NCI-H460 (cell line): ENCODE measurements at regions not wholly inside any gene's neighbourhood (a gene's known extent, or its start where the extent isn't known, plus 50 kb on each side); places are given as distances from the start of the nearest gene placed in this dataset.
"Not testable (repeated sequence)": the region's sequence is repeated elsewhere in the genome, so short reads cannot be mapped to it uniquely, and the experiment has no call there.

Experiments
- DNase-seq: peaks from one replicate; pipeline ENCODE4 v3.0.0-alpha.2; 2016; ENCODE audit warnings: low read depth; ENCODE audit errors: extremely low read depth

DNA sequence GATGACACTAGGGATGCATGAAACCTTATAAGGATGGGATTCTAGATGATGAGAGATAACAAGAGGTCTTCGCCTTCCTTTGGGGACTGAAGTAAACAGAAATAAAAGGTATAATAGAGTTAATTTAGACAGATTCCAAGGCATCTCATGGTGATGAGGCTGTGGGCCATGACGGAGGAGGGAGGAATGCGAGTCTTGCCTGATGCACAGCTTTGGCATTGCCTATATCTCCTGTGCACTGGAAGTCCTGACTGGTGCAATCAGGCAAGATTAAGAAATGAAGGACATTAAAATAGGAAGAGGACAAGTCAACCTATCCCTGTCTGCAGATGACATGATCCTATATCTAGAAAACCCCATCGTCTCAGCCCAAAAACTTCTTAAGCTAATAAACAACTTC, 526.4 kb upstream of the LMO3 start:
- DNase-seq: no peak

DNA sequence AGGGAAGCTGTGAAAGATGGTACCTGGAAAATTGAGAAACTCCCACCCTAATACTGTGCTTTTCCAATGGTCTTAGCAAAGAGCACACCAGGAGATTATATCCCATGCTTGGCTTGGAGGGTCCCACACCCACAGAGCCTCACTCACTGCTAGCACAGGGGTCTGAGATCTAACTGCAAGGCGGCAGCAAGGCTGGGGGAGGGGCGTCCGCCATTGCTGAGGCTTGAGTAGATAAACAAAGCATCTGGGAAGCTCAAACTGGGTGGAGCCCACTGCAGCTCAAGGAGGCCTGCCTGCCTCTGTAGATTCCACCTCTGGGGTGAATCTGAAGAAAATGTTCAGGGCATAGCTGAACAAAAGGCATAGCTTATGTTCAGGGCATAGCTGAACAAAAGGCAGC, 510.6 kb upstream of the LMO3 start:
- not testable (repeated sequence) for DNase-seq

DNA sequence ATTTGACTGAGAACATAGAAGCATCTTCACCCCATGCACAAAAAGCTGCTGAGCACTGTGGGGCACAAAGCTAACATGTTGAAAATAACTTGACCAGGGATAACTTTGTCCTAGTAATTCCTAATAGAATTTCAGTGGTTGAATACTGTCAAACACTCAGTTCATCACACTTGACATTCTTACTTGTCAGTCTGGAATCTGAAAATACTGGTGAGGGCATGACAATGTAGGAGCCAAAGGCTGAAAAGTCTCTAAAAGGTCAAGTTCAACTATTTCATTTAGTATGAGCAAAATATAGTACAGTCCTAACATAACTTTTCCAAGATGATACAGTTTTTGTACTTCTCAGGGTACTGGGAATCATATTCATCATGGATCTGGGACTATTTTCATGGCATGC, 504.4 kb upstream of the LMO3 start:
- DNase-seq: no peak

DNA sequence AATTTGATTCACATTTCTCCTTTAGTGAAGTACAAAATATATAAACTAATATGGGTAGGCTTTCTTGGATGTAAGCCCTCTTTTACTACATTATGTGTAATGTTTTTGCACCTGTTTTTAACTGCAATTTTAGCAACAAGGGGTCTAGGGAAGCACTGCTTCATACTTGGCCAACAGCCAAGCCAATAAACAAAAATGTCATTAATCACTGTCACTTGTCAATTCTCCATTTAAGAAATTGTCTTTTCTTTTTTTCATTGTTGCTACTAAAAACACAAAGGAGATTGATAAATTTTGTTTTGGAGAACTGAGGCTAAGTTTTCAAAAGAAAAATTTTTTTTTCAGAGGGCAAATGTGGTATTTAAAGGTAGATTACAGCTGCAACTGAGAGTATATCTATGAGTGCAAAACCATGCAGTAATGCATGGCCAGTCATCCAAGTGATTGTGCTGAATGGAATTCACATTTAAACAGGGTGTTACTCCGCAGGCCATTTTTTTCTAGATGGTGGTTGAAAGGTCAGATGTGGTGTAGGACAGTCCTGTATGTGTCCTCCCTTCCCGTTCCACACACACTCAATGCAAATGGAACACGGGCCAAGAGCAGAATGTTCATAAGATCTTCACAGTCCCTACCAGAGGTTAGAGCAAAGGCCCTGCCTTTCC, 503.0 kb upstream of the LMO3 start:
- no peak for DNase-seq

DNA sequence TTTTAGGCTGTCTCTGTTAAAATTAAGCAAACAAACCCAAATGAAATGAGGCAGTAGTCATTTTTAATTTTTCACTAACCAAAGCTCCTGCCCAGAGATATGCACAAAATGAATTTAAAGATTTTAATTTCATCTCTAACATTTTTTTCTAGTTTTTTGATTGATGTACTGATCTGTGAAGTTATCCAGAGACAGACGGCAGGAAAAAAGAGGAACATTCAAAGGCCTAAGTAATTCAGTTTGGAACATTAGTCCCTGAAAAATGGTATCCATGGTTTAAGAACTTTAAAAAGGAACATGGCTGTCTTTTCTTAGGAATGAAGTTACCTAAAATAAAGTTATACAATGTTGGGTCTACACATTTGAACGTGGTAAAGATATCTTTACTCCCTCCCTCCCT, 498.8 kb upstream of the LMO3 start:
- no peak for DNase-seq

DNA sequence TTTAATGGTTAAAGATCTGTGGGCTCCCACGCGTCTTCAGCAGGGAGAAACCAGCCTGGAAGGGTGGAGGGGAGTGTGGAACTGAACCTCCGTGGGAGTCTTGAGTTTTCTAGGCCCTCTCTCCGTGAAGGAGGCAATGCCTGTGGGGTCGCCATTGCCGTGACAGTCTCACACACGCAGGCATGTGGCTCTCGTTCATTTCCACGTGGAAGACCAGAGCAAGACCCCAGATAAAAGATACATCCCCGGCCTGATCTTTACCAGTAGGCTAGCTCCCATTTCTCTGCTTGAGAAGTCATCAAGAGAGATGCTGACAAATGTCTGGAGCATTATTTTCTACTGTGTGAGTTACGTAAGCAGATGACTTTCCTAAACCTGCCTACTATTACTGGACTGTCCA, 491.7 kb upstream of the LMO3 start:
- no peak for DNase-seq

DNA sequence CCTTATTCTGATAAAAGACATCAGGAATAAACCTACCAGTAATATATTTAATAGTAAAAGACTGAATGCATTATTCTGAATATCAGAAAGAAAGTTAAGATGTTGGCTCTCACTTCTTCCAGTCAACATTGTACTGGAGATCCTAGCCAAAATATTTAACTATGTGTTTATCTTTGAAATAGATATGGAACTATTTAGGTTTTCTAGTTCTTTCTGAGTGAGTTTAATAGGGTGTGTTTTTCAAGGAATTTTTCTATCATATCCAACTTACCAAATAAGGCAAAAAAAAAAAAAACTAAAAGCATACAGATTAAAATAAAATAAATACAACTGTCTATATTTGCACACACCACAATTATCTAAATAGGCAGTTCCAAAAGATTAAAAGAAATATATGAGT, 478.9 kb upstream of the LMO3 start:
- no peak for DNase-seq

DNA sequence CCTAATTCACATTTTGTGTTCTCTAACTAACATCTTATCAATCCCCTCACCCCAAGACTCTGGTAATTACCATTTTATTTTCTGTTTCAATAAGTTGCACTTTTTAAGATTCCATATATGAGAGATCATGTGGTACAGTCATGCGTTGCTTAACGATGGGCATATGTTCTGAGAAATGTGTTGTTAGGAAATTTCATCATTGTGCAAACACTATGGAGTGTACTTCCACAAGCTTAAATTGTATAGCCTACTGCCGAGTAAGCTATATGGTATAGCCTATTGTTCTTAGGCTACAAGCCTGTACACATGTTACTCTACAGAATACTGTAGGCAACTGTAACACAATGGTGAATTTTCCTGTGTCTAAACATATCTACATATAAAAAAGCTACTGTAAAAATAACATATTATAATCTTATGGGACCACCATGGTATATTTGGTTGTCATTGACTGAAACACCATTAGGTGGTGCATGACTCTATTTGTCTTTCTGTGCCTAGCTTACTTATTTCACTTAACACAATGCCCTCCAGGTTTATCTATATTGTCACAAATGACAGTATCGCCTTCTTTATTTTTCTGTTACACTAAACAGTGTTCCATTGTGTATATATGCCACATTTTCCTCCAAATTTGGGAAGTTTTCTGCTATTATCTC, 473.4 kb upstream of the LMO3 start:
- no peak for DNase-seq

DNA sequence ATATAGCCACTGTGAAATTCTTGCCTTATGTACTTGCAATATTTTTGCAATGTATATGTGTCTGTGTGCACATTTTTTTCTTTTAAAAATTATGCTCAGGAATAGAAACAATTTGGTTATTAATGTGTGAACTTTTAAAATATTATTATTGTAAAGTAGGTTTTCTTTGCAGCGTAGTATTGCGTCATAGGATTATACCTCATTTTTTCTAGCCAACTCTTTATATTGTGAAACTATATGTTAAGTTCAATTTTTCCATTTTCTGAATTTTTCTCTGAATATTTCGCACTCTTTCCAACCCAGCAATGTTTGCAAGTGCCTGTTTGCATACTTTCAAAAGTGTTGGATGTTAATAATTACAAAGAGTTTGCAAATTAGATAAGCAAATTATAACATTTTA, 471.6 kb upstream of the LMO3 start:
- DNase-seq: no peak

DNA sequence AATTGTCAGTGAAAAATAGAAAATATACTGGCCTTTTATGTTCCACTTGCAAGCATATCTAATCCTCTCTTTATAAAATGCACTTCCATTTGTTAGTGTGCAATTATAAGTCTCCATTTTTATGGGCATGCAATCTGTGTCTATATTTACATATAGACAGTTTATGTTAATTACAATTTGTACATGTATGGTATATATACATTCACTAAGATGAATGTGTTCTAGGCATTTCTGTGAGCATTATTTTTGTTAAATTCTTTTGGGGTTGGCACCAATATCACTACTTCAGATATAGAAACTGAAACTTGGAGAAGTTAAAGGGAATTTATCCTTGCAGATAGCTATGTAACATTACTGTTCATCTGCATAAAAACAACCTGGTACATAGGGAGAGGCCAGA, 470.8 kb upstream of the LMO3 start:
- DNase-seq: no peak

DNA sequence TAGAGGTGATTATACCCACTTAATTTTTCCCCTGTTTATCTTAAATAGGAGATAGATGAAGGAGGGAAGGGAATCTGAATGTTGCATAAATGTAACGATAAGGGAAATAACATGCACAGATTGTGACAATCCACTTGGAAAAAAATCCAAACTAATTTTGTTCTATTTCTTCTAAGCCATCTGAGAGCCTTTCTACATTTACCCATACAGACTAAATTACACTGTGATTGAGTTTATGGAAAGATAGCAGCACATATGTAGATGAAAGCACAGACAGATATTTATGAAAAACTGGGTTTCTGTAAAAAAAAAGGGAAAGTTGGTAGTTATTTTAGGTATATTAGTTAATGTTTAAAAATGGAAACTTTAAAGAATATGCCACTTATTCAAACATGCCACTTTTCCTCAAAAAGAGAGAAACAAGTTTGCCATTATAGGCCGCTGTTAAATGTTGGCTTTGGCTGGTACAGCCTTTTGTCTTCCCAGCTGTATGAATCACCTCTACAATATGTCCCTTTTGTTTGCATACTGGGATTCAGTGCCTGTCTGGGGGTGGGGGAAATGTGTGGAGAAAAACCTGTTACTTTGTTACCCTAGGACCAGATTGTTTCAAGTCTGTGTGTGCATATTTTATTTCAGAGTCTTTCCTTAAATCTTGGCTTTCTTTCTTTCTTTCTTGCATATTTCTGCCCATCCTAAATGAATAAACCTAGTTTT, 470.2 kb upstream of the LMO3 start:
- DNase-seq: no peak

DNA sequence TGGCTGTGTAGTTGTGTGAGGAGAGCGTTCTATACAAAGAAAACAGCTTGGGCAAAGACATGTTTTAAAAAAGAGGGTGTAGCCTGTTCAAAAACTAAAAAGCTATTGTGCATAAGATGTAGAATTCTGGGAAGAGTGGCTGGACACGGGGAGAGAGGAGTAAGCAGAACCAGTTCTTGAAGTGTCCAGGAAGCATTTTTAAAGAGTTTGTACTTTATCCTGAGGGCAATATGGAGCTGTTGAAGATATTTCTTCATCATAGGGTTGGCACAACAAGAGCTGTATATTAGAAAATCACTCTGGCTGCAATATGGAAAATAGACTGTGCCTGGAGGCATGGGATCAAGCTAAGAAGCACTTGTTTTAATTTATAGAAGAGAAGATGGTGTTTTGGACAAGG, 458.9 kb upstream of the LMO3 start:
- DNase-seq: no peak

DNA sequence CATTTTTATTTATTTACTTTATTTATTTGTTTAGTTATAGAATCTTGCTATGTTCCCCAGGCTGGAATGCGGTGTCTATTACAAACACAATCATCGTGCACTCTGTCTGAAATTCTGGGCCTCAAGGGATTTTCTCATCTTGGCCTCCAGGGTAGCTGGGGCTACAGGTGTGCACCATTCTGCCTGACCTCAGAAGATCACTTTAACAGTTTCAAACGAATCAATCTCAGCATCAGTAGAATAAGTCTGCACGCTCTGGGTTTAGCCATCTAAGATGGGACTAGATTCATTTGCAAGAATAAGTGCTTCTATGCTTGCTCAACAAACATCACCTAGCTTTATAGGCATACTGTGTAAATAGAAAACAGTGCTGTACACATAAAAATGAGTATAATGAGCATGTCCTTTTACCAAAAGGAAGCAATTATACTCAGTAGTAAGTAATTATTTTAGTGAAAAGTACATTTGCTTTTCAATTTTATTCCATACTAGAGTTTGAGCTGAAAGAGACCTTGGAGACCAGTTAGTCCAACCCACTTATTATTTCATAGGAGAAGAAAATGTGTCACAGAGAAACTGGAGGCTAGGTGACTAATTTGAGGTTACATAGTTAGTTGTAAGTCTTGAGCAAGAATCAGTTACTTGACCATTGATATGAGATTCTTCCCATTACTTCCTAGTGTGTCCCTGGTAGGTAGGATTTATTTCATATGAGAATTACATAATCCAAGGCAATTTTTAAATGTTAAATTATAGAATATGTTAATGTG, 456.5 kb upstream of the LMO3 start:
- peak; percentile 13 for DNase-seq

DNA sequence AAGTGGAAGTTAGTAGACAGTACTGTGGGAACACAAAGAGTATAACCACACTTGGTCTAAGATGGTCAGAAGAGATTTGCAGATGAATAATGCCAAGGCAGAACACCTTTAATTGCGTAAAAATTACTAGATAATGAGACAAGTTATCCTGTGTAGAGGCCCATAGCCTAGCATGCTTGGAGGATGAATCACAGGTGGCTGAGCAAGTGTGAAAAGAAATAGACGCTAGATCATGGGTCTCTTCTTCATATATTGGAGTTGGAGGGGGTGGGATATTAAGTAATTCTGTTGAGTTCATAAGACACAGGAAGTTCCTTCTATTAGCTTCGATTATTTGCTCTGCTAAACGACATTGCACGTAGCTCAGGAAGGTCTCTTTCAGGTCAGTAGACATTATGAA, 454.3 kb upstream of the LMO3 start:
- DNase-seq: peak; percentile 29

DNA sequence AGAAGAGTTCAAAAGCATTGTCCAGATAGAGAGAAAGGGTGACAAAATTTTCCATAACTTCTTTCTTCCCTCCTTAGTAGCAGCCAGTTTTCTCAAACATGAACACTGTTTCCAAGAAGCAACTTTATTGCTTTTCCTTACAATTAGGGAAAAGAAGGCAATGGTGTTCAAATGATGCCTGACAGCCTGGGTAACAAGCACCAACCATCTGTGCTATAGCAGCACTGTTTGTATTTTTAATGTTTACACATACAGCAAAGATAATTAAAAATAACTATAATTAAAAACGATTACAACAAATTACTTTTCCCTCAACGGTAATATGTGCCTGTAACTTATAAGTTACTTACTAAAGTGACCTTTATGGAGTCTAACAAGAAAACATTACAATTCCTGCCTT, 450.6 kb upstream of the LMO3 start:
- no peak for DNase-seq

DNA sequence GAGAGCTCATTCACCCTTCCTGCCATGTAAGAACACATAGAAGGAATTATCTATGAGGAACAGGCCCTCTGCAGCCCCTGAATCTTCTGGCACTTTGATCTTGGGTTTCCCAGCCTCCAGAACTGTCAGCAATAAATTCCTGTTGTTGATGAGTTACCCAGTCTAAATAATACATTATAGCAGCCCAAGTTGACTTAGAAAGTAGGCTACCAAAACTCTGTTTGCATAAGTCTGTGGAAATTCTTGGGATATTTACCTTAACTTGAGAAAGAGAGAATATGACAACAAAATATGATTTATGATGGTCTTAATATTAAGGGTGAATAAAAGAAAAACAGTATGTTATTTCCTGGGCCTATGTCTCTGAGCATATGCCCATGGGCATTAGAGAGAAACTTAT, 433.0 kb upstream of the LMO3 start:
- no peak for DNase-seq

DNA sequence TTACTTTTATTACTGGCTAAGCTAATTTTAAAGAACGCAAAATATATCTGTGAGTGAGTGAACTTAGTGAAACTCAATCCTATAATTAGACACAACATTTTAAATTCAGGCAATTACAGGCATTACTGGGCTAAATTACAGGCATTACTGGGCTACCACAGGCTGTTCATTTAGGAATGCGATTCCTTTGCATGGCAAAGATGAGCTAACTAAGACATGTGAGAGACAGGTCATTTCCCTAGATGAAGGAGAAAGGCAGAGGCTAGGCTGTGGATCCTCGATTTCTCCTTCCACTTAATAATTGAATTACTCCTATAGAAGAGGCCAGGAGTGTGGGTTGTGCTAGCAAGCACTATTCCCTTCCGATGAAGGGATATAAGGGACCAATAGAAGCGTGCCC, 429.4 kb upstream of the LMO3 start:
- DNase-seq: no peak

DNA sequence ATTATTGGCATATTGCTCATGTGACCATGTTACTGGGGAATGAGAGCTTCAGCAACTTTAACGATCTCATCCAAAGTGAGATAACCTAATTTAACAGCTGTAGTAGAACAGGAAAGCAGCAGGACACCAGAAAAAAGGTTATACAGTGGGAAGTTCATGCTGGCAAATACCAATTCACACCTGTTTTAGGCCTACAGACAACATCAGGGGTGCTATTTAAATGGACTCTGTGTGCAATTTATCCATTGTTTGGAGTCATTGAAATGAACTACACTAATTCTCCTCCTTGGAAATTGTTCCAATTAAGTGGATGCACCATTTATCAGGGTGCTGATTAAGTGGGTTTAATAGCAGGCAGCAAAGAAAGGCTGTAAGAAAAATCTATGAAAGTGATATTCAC, 424.4 kb upstream of the LMO3 start:
- DNase-seq: no peak

DNA sequence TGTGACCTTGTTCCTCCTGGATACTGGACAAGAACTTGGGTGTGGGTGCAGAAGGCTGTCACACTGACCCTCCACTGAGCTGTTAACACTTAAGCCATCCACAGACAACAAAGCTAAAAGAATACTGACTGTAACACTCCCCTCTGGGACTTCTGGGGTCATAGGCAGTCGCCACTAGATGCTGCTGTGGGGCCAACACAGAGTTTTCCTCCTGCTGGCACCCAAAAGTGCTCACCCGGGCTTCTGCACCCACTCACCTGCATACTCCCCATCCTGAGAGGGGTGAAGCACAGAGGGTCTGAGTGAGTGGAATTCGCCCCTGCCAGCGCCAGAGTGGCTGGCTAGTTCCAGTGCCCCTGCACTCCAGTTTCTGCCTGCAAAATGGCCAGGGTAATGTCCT, 422.4 kb upstream of the LMO3 start:
- no peak for DNase-seq

DNA sequence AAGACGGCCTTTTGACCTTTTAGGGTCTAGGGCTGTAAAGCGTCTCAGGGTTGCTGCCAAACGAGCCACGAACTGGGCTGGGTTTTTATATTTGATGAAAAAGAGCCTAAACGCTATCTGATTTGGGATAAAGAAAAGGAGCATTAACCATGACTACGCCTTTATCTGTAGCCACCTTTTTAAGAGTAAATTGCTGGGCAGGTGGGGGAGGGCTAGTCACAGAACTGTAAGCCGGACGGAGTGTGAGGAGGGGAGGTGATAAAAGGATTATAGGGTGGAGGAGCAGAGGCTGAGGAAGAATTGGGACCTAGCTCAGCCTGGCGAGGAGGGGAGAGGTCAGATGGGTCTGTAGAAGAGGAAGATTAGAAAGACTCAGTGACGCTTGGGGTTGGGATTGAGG, 419.5 kb upstream of the LMO3 start:
- DNase-seq: not testable (repeated sequence)

DNA sequence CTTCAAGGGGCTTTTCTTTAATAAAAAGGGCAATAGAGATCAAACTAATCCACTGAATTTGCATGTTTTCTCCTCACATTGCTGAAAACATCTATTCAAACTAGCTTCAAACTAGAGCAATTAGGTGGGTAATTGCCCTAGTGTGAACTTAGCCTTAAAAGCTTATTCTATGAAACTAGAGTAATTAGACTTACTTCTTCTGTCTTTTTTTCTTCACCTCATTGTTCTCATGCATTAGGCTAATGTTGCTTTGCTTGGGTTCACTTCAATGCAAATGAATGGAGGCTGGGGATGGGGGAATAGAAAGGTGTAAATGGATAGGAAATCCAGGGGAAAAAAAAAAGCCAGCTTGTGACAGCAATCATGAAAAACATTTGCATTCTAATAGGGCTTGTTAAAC, 414.8 kb upstream of the LMO3 start:
- DNase-seq: no peak

DNA sequence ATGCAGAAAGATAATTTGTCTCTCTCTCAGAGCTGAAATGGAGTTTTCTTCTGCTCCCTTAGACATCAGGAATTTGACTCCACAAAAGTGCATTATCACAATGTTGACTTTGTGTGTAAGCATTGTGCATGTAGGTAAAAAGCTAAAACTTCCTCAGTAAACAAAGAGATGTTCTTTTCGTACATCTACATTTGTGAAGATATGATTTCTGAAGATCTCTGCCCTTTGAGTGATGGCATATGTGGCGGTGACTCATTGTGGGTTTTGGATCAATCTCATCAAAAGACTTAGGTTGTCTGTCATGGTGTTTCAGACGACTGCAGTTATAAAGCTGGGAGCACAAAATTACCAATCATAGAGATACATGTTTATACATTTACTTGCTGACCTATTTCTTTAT, 411.4 kb upstream of the LMO3 start:
- DNase-seq: no peak
